WTC11 (cell line): ENCODE measurements at regions not wholly inside any gene's neighbourhood (a gene's known extent, or its start where the extent isn't known, plus 50 kb on each side); places are given as distances from the start of the nearest gene placed in this dataset.

Experiments used
- CBFB ChIP-seq: sonication (generic); formaldehyde crosslinking; IDR thresholded peaks from 2 replicates; pipeline ENCODE4 v1.8.1; 2022; ENCODE audit warnings: mild to moderate bottlenecking, low read depth, missing genetic modification reagents
- FOXJ3 ChIP-seq: sonication (generic); formaldehyde crosslinking; IDR thresholded peaks from 2 replicates; pipeline ENCODE4 v1.9.0; 2021; ENCODE audit warnings: missing genetic modification reagents, mild to moderate bottlenecking, borderline replicate concordance
- FOXP1 ChIP-seq: sonication (generic); formaldehyde crosslinking; IDR thresholded peaks from 2 replicates; pipeline ENCODE4 v1.8.0; 2022; ENCODE audit warnings: missing genetic modification reagents, mild to moderate bottlenecking, moderate library complexity, borderline replicate concordance
- NFE2L1 ChIP-seq: sonication (generic); formaldehyde crosslinking; IDR thresholded peaks from 2 replicates; pipeline ENCODE4 v1.8.1; 2023; ENCODE audit warnings: missing genetic modification reagents
- ZBTB21 ChIP-seq: sonication (generic); formaldehyde crosslinking; IDR thresholded peaks from 2 replicates; pipeline ENCODE4 v1.8.1; 2023; ENCODE audit warnings: mild to moderate bottlenecking, missing genetic modification reagents, borderline replicate concordance
- TF ChIP-seq, protein P1 (sequence below): fragments of 200-600 bp; IDR thresholded peaks from 2 replicates; pipeline ENCODE4 v1.8.0; 2022; ENCODE audit warnings: antibody characterized with exemption
- TF ChIP-seq, protein P2 (sequence below): sonication (generic); formaldehyde crosslinking; IDR thresholded peaks from 2 replicates; pipeline ENCODE4 v1.8.0; 2022; ENCODE audit warnings: mild to moderate bottlenecking, missing genetic modification reagents
- TF ChIP-seq, protein P3 (sequence below): sonication (generic); formaldehyde crosslinking; IDR thresholded peaks from 2 replicates; pipeline ENCODE4 v1.8.1; 2022; ENCODE audit warnings: low read depth, mild to moderate bottlenecking, moderate library complexity, missing genetic modification reagents, borderline replicate concordance

DNA sequence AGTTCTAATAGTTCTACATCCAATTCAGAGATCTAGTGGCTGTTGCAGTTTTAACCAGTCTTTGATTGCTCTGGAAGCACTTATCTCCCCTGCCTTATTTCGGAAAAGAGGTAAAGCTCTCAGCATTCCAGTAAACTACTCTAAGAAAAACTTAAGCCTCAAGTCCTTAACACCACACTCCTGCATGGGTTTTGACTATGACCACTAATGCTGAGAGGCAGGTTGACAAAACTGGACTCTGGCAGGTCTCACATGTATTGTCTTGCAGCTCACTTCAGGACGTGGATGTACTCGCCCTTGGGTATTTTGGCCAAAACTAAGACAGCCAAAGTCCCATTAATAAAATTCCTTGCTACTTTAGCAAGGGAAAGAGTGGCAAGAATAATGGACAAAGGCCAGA is 405.9 kb upstream of the GRM7 start:
- TF ChIP-seq FOXJ3 (no peak), FOXP1 (CRISPR knock-in tag) (no peak), ZBTB21 (no peak), NFE2L1 (CRISPR knock-in tag) (no peak), CBFB (CRISPR knock-in tag) (no peak)
- TF ChIP-seq, protein P1, sequence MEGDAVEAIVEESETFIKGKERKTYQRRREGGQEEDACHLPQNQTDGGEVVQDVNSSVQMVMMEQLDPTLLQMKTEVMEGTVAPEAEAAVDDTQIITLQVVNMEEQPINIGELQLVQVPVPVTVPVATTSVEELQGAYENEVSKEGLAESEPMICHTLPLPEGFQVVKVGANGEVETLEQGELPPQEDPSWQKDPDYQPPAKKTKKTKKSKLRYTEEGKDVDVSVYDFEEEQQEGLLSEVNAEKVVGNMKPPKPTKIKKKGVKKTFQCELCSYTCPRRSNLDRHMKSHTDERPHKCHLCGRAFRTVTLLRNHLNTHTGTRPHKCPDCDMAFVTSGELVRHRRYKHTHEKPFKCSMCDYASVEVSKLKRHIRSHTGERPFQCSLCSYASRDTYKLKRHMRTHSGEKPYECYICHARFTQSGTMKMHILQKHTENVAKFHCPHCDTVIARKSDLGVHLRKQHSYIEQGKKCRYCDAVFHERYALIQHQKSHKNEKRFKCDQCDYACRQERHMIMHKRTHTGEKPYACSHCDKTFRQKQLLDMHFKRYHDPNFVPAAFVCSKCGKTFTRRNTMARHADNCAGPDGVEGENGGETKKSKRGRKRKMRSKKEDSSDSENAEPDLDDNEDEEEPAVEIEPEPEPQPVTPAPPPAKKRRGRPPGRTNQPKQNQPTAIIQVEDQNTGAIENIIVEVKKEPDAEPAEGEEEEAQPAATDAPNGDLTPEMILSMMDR = no peak
- TF ChIP-seq, protein P2, sequence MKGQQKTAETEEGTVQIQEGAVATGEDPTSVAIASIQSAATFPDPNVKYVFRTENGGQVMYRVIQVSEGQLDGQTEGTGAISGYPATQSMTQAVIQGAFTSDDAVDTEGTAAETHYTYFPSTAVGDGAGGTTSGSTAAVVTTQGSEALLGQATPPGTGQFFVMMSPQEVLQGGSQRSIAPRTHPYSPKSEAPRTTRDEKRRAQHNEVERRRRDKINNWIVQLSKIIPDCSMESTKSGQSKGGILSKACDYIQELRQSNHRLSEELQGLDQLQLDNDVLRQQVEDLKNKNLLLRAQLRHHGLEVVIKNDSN (CRISPR knock-in tag) = no peak
- TF ChIP-seq, protein P3, sequence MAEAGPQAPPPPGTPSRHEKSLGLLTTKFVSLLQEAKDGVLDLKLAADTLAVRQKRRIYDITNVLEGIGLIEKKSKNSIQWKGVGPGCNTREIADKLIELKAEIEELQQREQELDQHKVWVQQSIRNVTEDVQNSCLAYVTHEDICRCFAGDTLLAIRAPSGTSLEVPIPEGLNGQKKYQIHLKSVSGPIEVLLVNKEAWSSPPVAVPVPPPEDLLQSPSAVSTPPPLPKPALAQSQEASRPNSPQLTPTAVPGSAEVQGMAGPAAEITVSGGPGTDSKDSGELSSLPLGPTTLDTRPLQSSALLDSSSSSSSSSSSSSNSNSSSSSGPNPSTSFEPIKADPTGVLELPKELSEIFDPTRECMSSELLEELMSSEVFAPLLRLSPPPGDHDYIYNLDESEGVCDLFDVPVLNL (CRISPR knock-in tag) = no peak
